ENCODE measurements at regions not wholly inside any gene's neighbourhood (a gene's known extent, or its start where the extent isn't known, plus 50 kb on each side); places are given as distances from the start of the nearest gene placed in this dataset.

GRCh38 chr2:6362671-6363450, 502.8 kb downstream of the CMPK2 start:
- H3K4me3 Mint-ChIP-seq, result no peak overlapping the region
- H3K4me1 Mint-ChIP-seq, result no peaks in the 10 kb centered on the region
- peaks cover 2 to 10% (median 6%) of the 10 kb centered on the region in 6 donors for H3K9me3 Mint-ChIP-seq
- peaks cover 0 to under 1% (median 0%) of the 10 kb centered on the region in 3 donors for H3K27me3 Mint-ChIP-seq (ENCODE audit: low read depth in 3 of 3)
- DNase-seq, result no peak
- H3K36me3 Mint-ChIP-seq, result no peaks in the 10 kb centered on the region
- H3K27ac Mint-ChIP-seq, result no peak overlapping the region

GRCh38 chr2:6368281-6368680, 497.4 kb downstream of the CMPK2 start:
- no peak overlapping the region for H3K4me3 Mint-ChIP-seq
- no peak overlapping the region for H3K27ac Mint-ChIP-seq
- DNase-seq, result no peak
- no peaks in the 10 kb centered on the region for H3K36me3 Mint-ChIP-seq
- peaks cover 0 to 13% (median 1%) of the 10 kb centered on the region in 6 donors for H3K9me3 Mint-ChIP-seq
- H3K4me1 Mint-ChIP-seq, result no peaks in the 10 kb centered on the region
- peaks cover 0 to 1% (median 0%) of the 10 kb centered on the region in 3 donors for H3K27me3 Mint-ChIP-seq (ENCODE audit: low read depth in 3 of 3)

- Mint-ChIP-seq H3K36me3 (no peaks in the 10 kb centered on the region), H3K9me3 (peaks cover 0 to 19% (median 1%) of the 10 kb centered on the region in 6 donors), H3K27ac (no peak overlapping the region), H3K4me1 (no peaks in the 10 kb centered on the region), H3K27me3 (ENCODE audit: low read depth in 3 of 3) (peaks cover 0 to 1% (median 0%) of the 10 kb centered on the region in 3 donors), H3K4me3 (no peak overlapping the region)
- no peak for DNase-seq
Measured at GRCh38 chr2:6369266-6369665, 496.4 kb downstream of the CMPK2 start.

DNA sequence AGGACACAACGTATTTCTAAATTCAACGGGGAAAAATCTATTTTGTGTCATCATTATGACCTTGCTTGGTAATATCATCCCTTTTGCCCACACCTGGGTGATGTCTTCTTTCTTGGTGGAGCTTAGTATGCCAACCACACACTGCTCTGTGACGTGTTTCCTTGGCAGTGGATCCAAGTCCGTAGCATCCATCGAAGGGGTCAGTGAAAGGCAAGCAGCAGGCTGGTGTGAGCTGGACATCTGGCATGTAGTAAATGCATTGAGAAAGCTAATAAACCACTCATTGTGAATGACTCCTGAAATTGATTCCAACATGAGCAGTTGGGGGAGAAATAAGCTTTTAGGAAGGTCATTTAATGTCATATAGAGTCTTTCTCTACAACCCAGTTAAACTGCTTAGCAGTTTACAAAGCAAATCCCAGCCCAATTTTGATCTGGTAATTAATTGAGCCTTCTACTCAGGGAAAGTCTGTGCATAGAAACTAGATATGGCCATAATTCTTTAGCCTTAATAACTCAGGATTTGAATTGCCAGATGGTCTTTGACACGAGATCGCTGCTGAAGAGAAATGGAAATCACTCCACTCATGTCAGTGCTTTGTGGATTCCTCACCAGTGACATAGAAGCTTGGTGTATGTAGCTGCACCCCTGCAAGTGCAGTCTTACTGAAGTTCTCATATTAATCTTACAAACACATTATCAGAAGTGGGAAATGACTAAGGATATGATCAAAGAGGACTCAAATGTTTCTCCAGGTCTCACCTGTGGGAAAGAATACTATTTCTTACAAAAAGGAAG, 494.8 kb downstream of the CMPK2 start:
- no peaks in the 10 kb centered on the region for H3K36me3 Mint-ChIP-seq

DNA sequence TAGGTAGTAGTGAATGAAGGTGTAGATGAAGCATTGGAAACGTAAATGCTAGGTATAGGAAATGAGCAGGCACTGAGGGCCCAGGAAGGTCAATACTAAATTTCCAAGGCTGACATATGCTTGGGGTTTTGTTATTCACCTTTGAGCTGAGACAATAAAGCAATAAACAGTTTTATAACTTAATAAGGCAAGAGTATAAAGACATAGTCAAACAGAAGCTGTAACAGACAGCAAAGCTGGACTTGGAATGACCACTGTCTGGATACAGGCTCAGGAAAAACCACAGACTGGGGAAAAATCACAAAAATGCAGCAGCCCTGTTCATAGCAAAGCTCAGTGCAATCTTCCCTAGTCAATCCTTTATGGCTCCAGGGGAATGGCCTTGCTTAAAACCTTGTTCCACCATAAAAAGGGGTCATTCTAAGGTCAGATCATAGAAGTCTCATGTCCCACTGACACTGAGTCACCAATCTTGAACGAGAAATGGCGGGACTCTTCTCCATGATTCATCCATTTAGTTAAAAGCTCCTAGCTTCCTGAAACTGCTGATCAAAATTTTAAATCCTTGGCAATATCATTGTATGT, 493.3 kb downstream of the CMPK2 start:
- Mint-ChIP-seq H3K4me3 (no peak overlapping the region), H3K27me3 (ENCODE audit: low read depth in 3 of 3) (peaks cover 0 to 1% (median 0%) of the 10 kb centered on the region in 3 donors), H3K9me3 (peaks cover 0 to 24% (median 2%) of the 10 kb centered on the region in 6 donors), H3K36me3 (no peaks in the 10 kb centered on the region), H3K27ac (no peak overlapping the region), H3K4me1 (no peaks in the 10 kb centered on the region)
- no peak for DNase-seq

More for the DNA sequence above, 494.8 kb downstream of the CMPK2 start:
- H3K27ac Mint-ChIP-seq, result no peak overlapping the region
- DNase-seq, result no peak
- peaks cover 0 to 1% (median 0%) of the 10 kb centered on the region in 3 donors for H3K27me3 Mint-ChIP-seq (ENCODE audit: low read depth in 3 of 3)
- H3K9me3 Mint-ChIP-seq, result peaks cover 0 to 24% (median 2%) of the 10 kb centered on the region in 6 donors
- H3K4me3 Mint-ChIP-seq, result no peak overlapping the region
- no peaks in the 10 kb centered on the region for H3K4me1 Mint-ChIP-seq

DNA sequence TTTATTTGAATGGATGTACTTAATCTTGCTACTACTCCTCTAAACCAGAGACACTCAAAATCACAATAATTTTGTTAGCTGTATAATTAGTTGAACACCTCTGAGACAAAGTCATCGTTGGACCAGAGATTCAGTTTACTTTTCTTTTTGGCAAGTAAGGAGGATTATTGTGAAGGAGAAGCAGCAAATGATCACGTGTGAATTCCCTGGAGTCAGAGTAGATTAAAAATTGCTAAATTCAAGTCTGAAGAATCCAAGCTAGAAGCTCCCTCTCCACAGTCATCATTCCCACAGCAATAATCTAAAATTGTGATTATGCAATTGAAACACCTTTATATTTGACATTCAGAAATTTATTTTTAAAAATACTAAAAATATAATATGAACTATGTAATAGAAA, 484.4 kb downstream of the CMPK2 start:
- H3K4me1 Mint-ChIP-seq, result no peaks in the 10 kb centered on the region
- no peaks in the 10 kb centered on the region for H3K27me3 Mint-ChIP-seq (ENCODE audit: low read depth in 3 of 3)
- H3K4me3 Mint-ChIP-seq, result no peak overlapping the region
- H3K9me3 Mint-ChIP-seq, result peaks cover 0 to 10% (median 3%) of the 10 kb centered on the region in 6 donors
- no peak for DNase-seq
- no peak overlapping the region for H3K27ac Mint-ChIP-seq
- no peaks in the 10 kb centered on the region for H3K36me3 Mint-ChIP-seq

- Mint-ChIP-seq H3K4me1 (no peaks in the 10 kb centered on the region), H3K9me3 (peaks cover 0 to 8% (median under 1%) of the 10 kb centered on the region in 6 donors), H3K4me3 (no peak overlapping the region), H3K27me3 (ENCODE audit: low read depth in 3 of 3) (no peaks in the 10 kb centered on the region), H3K27ac (no peak overlapping the region), H3K36me3 (peaks cover 0 to 5% (median 0%) of the 10 kb centered on the region in 3 donors)
- DNase-seq, result no peak
Measured at GRCh38 chr2:6384341-6384740, 481.4 kb downstream of the CMPK2 start.

DNA sequence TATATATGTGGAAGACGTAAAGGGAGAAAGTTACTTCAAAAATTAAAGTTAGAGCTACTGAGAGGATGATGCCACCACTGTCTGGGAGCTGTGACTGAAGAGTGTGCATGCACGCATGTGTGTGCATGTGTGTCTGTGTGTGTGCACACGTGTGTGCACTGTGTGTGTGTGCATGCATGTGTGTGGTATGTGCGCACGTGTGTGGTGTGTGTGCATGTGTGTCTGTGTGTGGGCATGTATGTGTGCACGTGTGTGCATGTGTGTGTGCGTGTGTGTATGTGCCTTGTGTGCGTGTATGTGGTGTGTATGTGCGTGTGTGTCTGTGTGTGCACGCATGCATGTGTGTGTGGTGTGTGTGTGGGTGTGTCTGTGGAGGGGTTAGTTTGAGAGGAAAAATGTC, 473.4 kb downstream of the CMPK2 start:
- no peak for DNase-seq
- Mint-ChIP-seq H3K27me3 (ENCODE audit: low read depth in 3 of 3) (peaks cover 0 to 5% (median 0%) of the 10 kb centered on the region in 3 donors), H3K27ac (no peak overlapping the region), H3K9me3 (peaks cover 4 to 17% (median 8%) of the 10 kb centered on the region in 6 donors), H3K4me3 (no peak overlapping the region), H3K4me1 (no peaks in the 10 kb centered on the region), H3K36me3 (peaks cover 0 to 3% (median 0%) of the 10 kb centered on the region in 3 donors)

DNA sequence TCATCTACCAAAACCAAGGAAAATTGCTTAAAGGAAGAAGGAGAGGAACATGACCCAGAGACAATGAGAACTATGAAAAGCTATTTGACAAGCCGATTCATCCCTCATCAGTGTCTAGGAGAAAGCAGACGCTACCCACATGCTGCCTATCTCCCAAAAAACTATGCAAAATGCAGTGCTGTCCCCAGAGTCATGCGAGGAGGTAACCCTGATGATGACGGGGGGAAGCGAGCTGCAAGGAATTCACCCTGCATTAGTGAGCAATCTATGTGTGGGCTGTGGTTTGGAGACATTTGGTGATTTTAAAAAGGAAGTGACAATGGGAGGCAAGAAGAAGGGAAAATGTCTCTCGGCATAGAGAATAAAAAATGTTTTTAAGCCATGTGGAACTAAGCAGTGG, 472.7 kb downstream of the CMPK2 start:
- H3K4me1 Mint-ChIP-seq, result no peaks in the 10 kb centered on the region
- peaks cover 0 to 5% (median 0%) of the 10 kb centered on the region in 3 donors for H3K27me3 Mint-ChIP-seq (ENCODE audit: low read depth in 3 of 3)
- no peak overlapping the region for H3K27ac Mint-ChIP-seq
- peaks cover 0 to 3% (median 0%) of the 10 kb centered on the region in 3 donors for H3K36me3 Mint-ChIP-seq
- no peak overlapping the region for H3K4me3 Mint-ChIP-seq
- peaks cover 4 to 17% (median 8%) of the 10 kb centered on the region in 6 donors for H3K9me3 Mint-ChIP-seq
- DNase-seq, result no peak

- DNase-seq, result no peak
- Mint-ChIP-seq H3K9me3 (peaks cover 2 to 17% (median 8%) of the 10 kb centered on the region in 6 donors), H3K4me3 (no peak overlapping the region), H3K27me3 (ENCODE audit: low read depth in 3 of 3) (peaks cover 0 to 5% (median 0%) of the 10 kb centered on the region in 3 donors), H3K36me3 (peaks cover 0 to 3% (median 0%) of the 10 kb centered on the region in 3 donors), H3K4me1 (no peaks in the 10 kb centered on the region), H3K27ac (no peak overlapping the region)
Measured at GRCh38 chr2:6393819-6394218, 471.9 kb downstream of the CMPK2 start.

DNA sequence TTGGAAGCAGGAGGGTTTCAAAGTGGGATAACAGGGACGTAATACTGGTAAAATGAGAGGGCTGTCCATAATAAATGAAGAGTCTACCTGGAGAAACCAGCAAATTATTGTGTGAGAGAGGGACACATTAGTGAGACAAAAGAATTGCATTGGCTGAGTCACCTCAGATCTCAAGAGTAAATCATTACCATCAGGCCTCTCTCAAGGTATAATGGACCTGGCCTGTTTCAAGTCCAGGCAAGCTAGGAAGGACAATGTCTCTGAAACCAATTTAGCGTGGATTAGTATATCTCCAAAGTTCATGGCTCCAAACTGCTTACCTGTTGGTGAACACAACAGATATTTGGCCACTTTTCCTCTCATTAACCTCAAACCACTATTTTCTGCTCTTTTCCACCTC, 471.4 kb downstream of the CMPK2 start:
- Mint-ChIP-seq H3K9me3 (peaks cover 2 to 17% (median 8%) of the 10 kb centered on the region in 6 donors), H3K4me3 (no peak overlapping the region), H3K36me3 (peaks cover 0 to 3% (median 0%) of the 10 kb centered on the region in 3 donors), H3K4me1 (no peaks in the 10 kb centered on the region), H3K27me3 (ENCODE audit: low read depth in 3 of 3) (peaks cover 0 to 5% (median 0%) of the 10 kb centered on the region in 3 donors), H3K27ac (no peak overlapping the region)
- no peak for DNase-seq

- Mint-ChIP-seq H3K36me3 (no peaks in the 10 kb centered on the region), H3K4me1 (no peaks in the 10 kb centered on the region), H3K9me3 (peaks cover 0 to 18% (median under 1%) of the 10 kb centered on the region in 6 donors), H3K27me3 (ENCODE audit: low read depth in 3 of 3) (peaks cover 0 to 4% (median under 1%) of the 10 kb centered on the region in 3 donors), H3K4me3 (no peak overlapping the region), H3K27ac (no peak overlapping the region)
- DNase-seq, result no peak
Measured at GRCh38 chr2:6398421-6398820, 467.3 kb downstream of the CMPK2 start.

GRCh38 chr2:6401301-6401700, 464.4 kb downstream of the CMPK2 start:
- Mint-ChIP-seq H3K4me1 (no peaks in the 10 kb centered on the region), H3K27ac (no peak overlapping the region), H3K27me3 (ENCODE audit: low read depth in 3 of 3) (peaks cover 0 to 6% (median 2%) of the 10 kb centered on the region in 3 donors), H3K9me3 (peaks cover 0 to 18% (median 4%) of the 10 kb centered on the region in 6 donors), H3K36me3 (no peaks in the 10 kb centered on the region), H3K4me3 (no peak overlapping the region)
- no peak for DNase-seq

- DNase-seq, result no peak
- H3K36me3 Mint-ChIP-seq, result no peaks in the 10 kb centered on the region
- H3K9me3 Mint-ChIP-seq, result peaks cover under 1 to 8% (median 3%) of the 10 kb centered on the region in 6 donors
- no peak overlapping the region for H3K4me3 Mint-ChIP-seq
- H3K27ac Mint-ChIP-seq, result no peak overlapping the region
- peaks cover 0 to 4% (median 3%) of the 10 kb centered on the region in 3 donors for H3K27me3 Mint-ChIP-seq (ENCODE audit: low read depth in 3 of 3)
- no peaks in the 10 kb centered on the region for H3K4me1 Mint-ChIP-seq
Measured at GRCh38 chr2:6408057-6408456, 457.6 kb downstream of the CMPK2 start.
